Natural killer cell (primary cell): ENCODE measurements at regions not wholly inside any gene's neighbourhood (a gene's known extent, or its start where the extent isn't known, plus 50 kb on each side); places are given as distances from the start of the nearest gene placed in this dataset.

Source experiments
- ATAC-seq, 3 donors: fragments of 150-1000 bp in 2 of 3; fragments of 200-7000 bp in 1 of 3; cut with Tn5 transposase; 1 replicate in 1 of 3; 2 replicates in 2 of 3; pipeline ENCODE4 v1.10.0; 2021; ENCODE audit warnings: mild to moderate bottlenecking in 2 of 3, moderate library complexity in 2 of 3
- DNase-seq, 2 donors: peaks; one replicate each; pipeline versions ENCODE4 v3.0.0 to v3.0.0-alpha.2; 2013 to 2021; ENCODE audit warnings: mixed read lengths in 1 of 2
- H3K27ac ChIP-seq: one replicate; pipeline ENCODE4 v1.5.1; 2013; ENCODE audit warnings: mild to moderate bottlenecking, low read length
- H3K27me3 ChIP-seq: one replicate; pipeline ENCODE4 v1.6.1; 2013; ENCODE audit warnings: low read length; ENCODE audit not compliant: control insufficient read depth, insufficient read depth
- H3K36me3 ChIP-seq: one replicate; pipeline ENCODE4 v1.6.1; 2013; ENCODE audit warnings: low read length; ENCODE audit not compliant: control insufficient read depth, insufficient read depth
- H3K4me1 ChIP-seq: one replicate; pipeline ENCODE4 v1.6.1; 2013; ENCODE audit warnings: low read length; ENCODE audit not compliant: control insufficient read depth, insufficient read depth
- H3K4me3 ChIP-seq: one replicate; pipeline ENCODE4 v1.5.1; 2013; ENCODE audit warnings: low read length
- H3K9me3 ChIP-seq: one replicate; pipeline ENCODE4 v1.6.1; 2013; ENCODE audit warnings: low read length; ENCODE audit not compliant: control insufficient read depth, insufficient read depth
- H3K27ac Mint-ChIP-seq, 2 donors: one replicate each; pipeline ENCODE4 v1.8.0; 2022; ENCODE audit warnings: mild to moderate bottlenecking in 2 of 2, mixed read lengths in 2 of 2, moderate library complexity in 1 of 2
- H3K27me3 Mint-ChIP-seq, 2 donors: one replicate each; pipeline ENCODE4 v1.8.0; 2022; ENCODE audit warnings: low read depth in 2 of 2, mixed read lengths in 2 of 2
- H3K36me3 Mint-ChIP-seq: one replicate; pipeline ENCODE4 v1.8.0; 2022; ENCODE audit warnings: mixed read lengths
- H3K4me1 Mint-ChIP-seq, 2 donors: one replicate each; pipeline ENCODE4 v1.8.0; 2022; ENCODE audit warnings: mixed read lengths in 2 of 2
- H3K4me3 Mint-ChIP-seq: one replicate; pipeline ENCODE4 v1.8.0; 2022; ENCODE audit warnings: mild to moderate bottlenecking, moderate library complexity, mixed read lengths
- H3K9me3 Mint-ChIP-seq, 2 donors: one replicate each; pipeline ENCODE4 v1.8.0; 2022; ENCODE audit warnings: mixed read lengths in 2 of 2
- WGBS: methylation state at CpG from one replicate; pipeline ENCODE4 v1.1.7; 2013; ENCODE audit warnings: missing lambda C conversion rate; ENCODE audit not compliant: insufficient coverage; 5-methylcytosine and 5-hydroxymethylcytosine counted together
- intact Hi-C: fragments of 100-400 bp; cut with micrococcal nuclease; formaldehyde crosslinking; loops from one replicate; pipeline ENCODE4 v1.14.2; 2022
- TF ChIP-seq, protein P1 (sequence below): fragments of 200-600 bp; IDR thresholded peaks from one replicate; pipeline ENCODE4 v1.8.0; 2022; ENCODE audit warnings: antibody characterized with exemption

DNA sequence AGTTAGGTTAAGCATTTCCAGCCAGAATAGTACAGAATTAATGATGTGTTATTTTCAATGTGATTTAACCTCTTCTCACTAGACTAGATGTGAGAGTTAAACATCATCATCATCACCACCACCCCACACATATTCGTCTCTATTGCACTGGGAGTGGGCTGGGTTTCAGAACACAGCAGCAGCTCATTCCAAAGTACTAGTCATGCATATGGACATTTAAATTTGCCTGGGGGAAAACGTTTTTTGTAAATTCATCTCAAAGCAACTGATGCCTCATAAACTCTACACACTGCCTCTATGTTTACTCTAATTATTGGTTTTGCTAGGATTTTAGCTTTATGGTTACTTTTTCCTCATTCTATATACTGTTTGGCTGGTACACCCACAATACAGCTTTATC, 509.1 kb downstream of the PPP4R3C start:
- WGBS, result no CpG with 5 or more reads among the region's 2 CpGs
- H3K36me3 Mint-ChIP-seq, result no peaks in the 10 kb centered on the region
- intact Hi-C loops, result no loop called here

DNA sequence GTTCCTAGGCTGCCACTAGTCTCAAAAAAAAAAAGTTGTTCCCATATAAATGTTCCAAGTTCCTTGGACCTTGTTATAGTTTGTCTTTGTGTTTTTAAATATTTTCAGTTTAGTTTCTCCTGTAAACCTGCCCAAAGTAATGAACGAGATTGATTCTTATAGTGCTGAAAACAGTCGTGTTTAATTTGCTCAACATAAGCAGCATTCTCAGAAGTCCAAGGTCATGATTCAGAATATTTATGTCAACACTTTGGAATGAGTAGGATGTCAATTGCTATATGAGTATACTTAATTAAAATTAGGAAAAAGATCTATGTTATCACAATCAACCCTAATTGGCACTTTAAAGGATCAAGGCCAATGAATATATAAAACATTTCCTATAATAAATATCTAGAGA, 510.9 kb downstream of the PPP4R3C start:
- Mint-ChIP-seq H3K9me3 (peaks cover 2 to 4% of the 10 kb centered on the region in 2 donors), H3K4me1 (no peaks in the 10 kb centered on the region), H3K27ac (no peak overlapping the region), H3K27me3 (no peaks in the 10 kb centered on the region), H3K36me3 (no peaks in the 10 kb centered on the region), H3K4me3 (no peak overlapping the region)
- H3K4me3 ChIP-seq, result no peak overlapping the region
- H3K27ac ChIP-seq, result no peak overlapping the region
- no CpG with 5 or more reads among the region's 2 CpGs for WGBS
- DNase-seq, result no peak
- ATAC-seq, result no peak
- H3K4me1 ChIP-seq, result no peaks in the 10 kb centered on the region
- intact Hi-C loops, result no loop called here
- H3K27me3 ChIP-seq, result no peaks in the 10 kb centered on the region
- H3K9me3 ChIP-seq, result no peaks in the 10 kb centered on the region
- no peaks in the 10 kb centered on the region for H3K36me3 ChIP-seq
- TF ChIP-seq, protein P1, sequence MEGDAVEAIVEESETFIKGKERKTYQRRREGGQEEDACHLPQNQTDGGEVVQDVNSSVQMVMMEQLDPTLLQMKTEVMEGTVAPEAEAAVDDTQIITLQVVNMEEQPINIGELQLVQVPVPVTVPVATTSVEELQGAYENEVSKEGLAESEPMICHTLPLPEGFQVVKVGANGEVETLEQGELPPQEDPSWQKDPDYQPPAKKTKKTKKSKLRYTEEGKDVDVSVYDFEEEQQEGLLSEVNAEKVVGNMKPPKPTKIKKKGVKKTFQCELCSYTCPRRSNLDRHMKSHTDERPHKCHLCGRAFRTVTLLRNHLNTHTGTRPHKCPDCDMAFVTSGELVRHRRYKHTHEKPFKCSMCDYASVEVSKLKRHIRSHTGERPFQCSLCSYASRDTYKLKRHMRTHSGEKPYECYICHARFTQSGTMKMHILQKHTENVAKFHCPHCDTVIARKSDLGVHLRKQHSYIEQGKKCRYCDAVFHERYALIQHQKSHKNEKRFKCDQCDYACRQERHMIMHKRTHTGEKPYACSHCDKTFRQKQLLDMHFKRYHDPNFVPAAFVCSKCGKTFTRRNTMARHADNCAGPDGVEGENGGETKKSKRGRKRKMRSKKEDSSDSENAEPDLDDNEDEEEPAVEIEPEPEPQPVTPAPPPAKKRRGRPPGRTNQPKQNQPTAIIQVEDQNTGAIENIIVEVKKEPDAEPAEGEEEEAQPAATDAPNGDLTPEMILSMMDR, result no peak

More for the DNA sequence above, 509.1 kb downstream of the PPP4R3C start:
- H3K4me3 ChIP-seq, result no peak overlapping the region
- ATAC-seq (no peak), DNase-seq (no peak)
- Mint-ChIP-seq H3K27ac (no peak overlapping the region), H3K4me1 (no peaks in the 10 kb centered on the region), H3K27me3 (no peaks in the 10 kb centered on the region), H3K9me3 (peaks cover under 1 to 2% of the 10 kb centered on the region in 2 donors), H3K4me3 (no peak overlapping the region)
- H3K27ac ChIP-seq, result no peak overlapping the region
- no peaks in the 10 kb centered on the region for H3K4me1 ChIP-seq
- H3K9me3 ChIP-seq, result no peaks in the 10 kb centered on the region
- H3K36me3 ChIP-seq, result no peaks in the 10 kb centered on the region
- H3K27me3 ChIP-seq, result no peaks in the 10 kb centered on the region
- TF ChIP-seq, protein P1, result no peak

DNA sequence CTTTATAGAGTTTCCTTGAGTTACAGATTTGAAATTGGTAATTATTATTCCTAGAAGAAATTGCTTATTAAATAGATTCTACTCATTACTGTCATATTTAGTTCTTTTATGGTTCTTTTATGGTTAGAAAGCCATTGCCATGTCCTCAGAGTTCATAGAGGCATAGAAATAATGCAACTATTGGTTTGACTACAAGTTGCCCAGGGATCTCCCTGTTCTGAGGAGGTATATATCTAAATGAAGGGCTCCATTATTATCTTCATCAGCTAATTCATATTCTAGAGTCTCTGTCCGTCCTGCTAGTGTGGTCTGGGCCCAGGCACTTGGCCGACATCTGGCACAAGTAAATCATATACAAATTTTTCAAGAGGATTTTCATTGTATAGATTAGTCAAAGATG, 535.7 kb downstream of the PPP4R3C start:
- Histone ChIP-seq H3K27me3 (no peaks in the 10 kb centered on the region), H3K36me3 (no peaks in the 10 kb centered on the region), H3K27ac (no peak overlapping the region), H3K4me1 (no peaks in the 10 kb centered on the region), H3K9me3 (no peaks in the 10 kb centered on the region), H3K4me3 (no peak overlapping the region)
- Mint-ChIP-seq H3K9me3 (peaks cover 0 to 9% of the 10 kb centered on the region in 2 donors), H3K27me3 (no peaks in the 10 kb centered on the region), H3K4me3 (no peak overlapping the region), H3K36me3 (peaks cover 14% of the 10 kb centered on the region), H3K4me1 (no peaks in the 10 kb centered on the region), H3K27ac (no peak overlapping the region)
- DNase-seq, result no peak
- ATAC-seq, result no peak
- TF ChIP-seq, protein P1, result no peak
- intact Hi-C loops, result no loop called here
- no CpG with 5 or more reads among the region's 2 CpGs for WGBS

DNA sequence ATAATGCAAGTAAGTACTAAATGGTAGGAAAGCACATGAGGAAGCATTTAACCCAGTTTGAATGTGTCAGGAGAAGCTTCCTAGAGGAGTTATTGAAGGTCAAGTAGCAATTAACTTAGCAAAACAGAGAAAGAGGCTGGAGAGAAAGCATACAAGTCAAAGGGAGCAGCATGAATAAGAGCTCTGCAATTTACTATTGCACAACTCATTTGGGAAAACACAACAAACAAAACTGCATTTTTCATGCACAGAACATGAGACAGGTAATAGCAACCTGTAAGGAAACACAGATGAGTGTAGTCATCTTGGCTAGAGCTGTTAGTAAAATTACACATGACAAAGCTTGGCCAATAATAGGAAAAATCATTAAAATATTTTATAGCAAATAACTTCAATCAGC, 538.1 kb downstream of the PPP4R3C start:
- Mint-ChIP-seq H3K4me1 (no peaks in the 10 kb centered on the region), H3K27me3 (no peaks in the 10 kb centered on the region), H3K9me3 (no peaks in the 10 kb centered on the region), H3K36me3 (no peaks in the 10 kb centered on the region), H3K27ac (no peak overlapping the region), H3K4me3 (no peak overlapping the region)
- DNase-seq (no peak), ATAC-seq (no peak)
- Histone ChIP-seq H3K27ac (no peak overlapping the region), H3K4me3 (no peak overlapping the region), H3K36me3 (no peaks in the 10 kb centered on the region), H3K4me1 (no peaks in the 10 kb centered on the region), H3K27me3 (no peaks in the 10 kb centered on the region), H3K9me3 (no peaks in the 10 kb centered on the region)
- intact Hi-C loops, result no loop called here
- TF ChIP-seq, protein P1, result no peak
